Immature natural killer cell (primary cell): ENCODE measurements at regions not wholly inside any gene's neighbourhood (a gene's known extent, or its start where the extent isn't known, plus 50 kb on each side); places are given as distances from the start of the nearest gene placed in this dataset.

Experiments used
- DNase-seq, 3 donors: peaks; one replicate each; pipeline ENCODE4 v3.0.0; 2022; ENCODE audit warnings: mixed read lengths in 1 of 3
- H3K27ac Mint-ChIP-seq, 6 donors: one replicate each; pipeline ENCODE4 v1.8.0; 2020; ENCODE audit warnings: mixed read lengths in 6 of 6, mild to moderate bottlenecking in 5 of 6, inconsistent platforms in 4 of 6, moderate library complexity in 3 of 6
- H3K27me3 Mint-ChIP-seq, 3 donors: one replicate each; pipeline ENCODE4 v1.8.0; 2020 to 2021; ENCODE audit warnings: low read depth in 3 of 3, mild to moderate bottlenecking in 3 of 3, mixed read lengths in 3 of 3, moderate library complexity in 3 of 3, inconsistent platforms in 1 of 3
- H3K36me3 Mint-ChIP-seq, 3 donors: one replicate each; pipeline ENCODE4 v1.8.0; 2020; ENCODE audit warnings: mixed read lengths in 3 of 3, inconsistent platforms in 2 of 3, mild to moderate bottlenecking in 2 of 3
- H3K4me1 Mint-ChIP-seq, 2 donors: one replicate each; pipeline ENCODE4 v1.8.0; 2020; ENCODE audit warnings: inconsistent platforms in 2 of 2, mild to moderate bottlenecking in 2 of 2, mixed read lengths in 2 of 2, moderate library complexity in 1 of 2
- H3K4me3 Mint-ChIP-seq, 5 donors: one replicate each; pipeline ENCODE4 v1.8.0; 2020; ENCODE audit warnings: mild to moderate bottlenecking in 5 of 5, mixed read lengths in 5 of 5, inconsistent platforms in 3 of 5, moderate library complexity in 3 of 5
- H3K9me3 Mint-ChIP-seq, 6 donors: one replicate each; pipeline ENCODE4 v1.8.0; 2020; ENCODE audit warnings: mild to moderate bottlenecking in 6 of 6, mixed read lengths in 6 of 6, inconsistent platforms in 4 of 6, moderate library complexity in 3 of 6

- H3K4me1 Mint-ChIP-seq, result no peaks in the 10 kb centered on the region
- H3K9me3 Mint-ChIP-seq, result no peaks in the 10 kb centered on the region
- no peak overlapping the region for H3K27ac Mint-ChIP-seq
- peaks cover 0 to 4% (median 4%) of the 10 kb centered on the region in 3 donors for H3K27me3 Mint-ChIP-seq
- H3K4me3 Mint-ChIP-seq, result no peak overlapping the region
- no peaks in the 10 kb centered on the region for H3K36me3 Mint-ChIP-seq
- no peak for DNase-seq
Observed at GRCh38 chr16:77668201-77668600, 54.1 kb upstream of the NUDT7 start.

DNA sequence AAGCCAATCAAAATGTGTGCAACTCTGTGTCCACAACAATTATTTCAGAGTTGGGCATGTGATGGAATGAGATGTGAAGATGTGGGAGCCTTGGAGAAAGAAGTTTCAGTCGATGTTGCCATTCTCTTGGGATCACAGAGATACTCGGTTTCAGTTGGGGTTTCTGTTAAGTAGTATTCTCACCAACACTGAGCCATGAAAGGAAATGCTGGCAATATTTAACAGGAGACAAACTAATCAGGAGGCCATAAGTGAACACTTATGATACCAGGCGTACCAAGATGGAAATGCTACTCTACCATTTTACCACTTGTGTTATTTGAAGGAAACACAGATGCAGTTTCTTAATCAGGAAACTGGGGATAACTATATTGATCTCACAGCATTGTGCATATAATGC is 53.3 kb upstream of the NUDT7 start:
- no peak overlapping the region for H3K27ac Mint-ChIP-seq
- DNase-seq, result no peak
- no peaks in the 10 kb centered on the region for H3K36me3 Mint-ChIP-seq
- no peaks in the 10 kb centered on the region for H3K4me1 Mint-ChIP-seq
- H3K27me3 Mint-ChIP-seq, result peaks cover 0 to 4% (median 2%) of the 10 kb centered on the region in 3 donors
- H3K4me3 Mint-ChIP-seq, result no peak overlapping the region
- H3K9me3 Mint-ChIP-seq, result no peaks in the 10 kb centered on the region
